ES-I3 (cell line): ENCODE measurements at regions not wholly inside any gene's neighbourhood (a gene's known extent, or its start where the extent isn't known, plus 50 kb on each side); places are given as distances from the start of the nearest gene placed in this dataset.
A peak's percentile ranks its signal among the peaks of the same experiment; 100 is the strongest.

ENCODE experiments used
- H3K36me3 ChIP-seq: 2 replicates; pipeline ENCODE4 v1.6.1; 2013; ENCODE audit warnings: mild to moderate bottlenecking, low read length, control low read depth, moderate library complexity; ENCODE audit not compliant: insufficient read depth
- H3K4me1 ChIP-seq: 2 replicates; pipeline ENCODE4 v1.6.1; 2013; ENCODE audit warnings: mild to moderate bottlenecking, control low read depth, low read length; ENCODE audit not compliant: insufficient read depth
- H3K9ac ChIP-seq: 2 replicates; pipeline ENCODE4 v1.6.1; 2013; ENCODE audit warnings: low read depth, mild to moderate bottlenecking, low read length, moderate library complexity
- H3K9me3 ChIP-seq: 2 replicates; pipeline ENCODE4 v1.6.1; 2013; ENCODE audit warnings: mild to moderate bottlenecking, low read length, moderate library complexity; ENCODE audit not compliant: control insufficient read depth, insufficient read depth

DNA sequence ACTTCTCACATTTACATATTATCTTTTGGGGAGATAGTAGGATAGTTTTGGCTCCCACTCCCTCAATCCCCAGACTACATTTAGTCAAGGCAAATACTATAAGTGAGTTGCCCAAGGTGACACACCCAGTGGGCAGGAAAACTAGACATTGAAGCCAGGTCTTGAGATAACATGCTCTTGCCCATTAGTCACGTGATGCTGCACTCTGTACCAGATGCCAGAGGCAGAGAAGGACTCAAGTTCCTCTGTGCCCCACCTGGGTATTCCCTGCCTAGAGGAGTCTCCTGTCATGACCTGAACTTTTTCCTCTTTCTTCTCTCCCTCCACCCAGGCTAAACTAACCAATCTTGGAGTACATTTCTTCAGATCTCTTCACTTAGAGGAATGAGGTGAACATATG, 484.9 kb downstream of the BUD13 start:
- Histone ChIP-seq H3K4me1 (no peaks in the 10 kb centered on the region), H3K9me3 (peaks cover 18% of the 10 kb centered on the region), H3K36me3 (no peaks in the 10 kb centered on the region; the same call in 1 of the 2 replicates), H3K9ac (no peak overlapping the region)

DNA sequence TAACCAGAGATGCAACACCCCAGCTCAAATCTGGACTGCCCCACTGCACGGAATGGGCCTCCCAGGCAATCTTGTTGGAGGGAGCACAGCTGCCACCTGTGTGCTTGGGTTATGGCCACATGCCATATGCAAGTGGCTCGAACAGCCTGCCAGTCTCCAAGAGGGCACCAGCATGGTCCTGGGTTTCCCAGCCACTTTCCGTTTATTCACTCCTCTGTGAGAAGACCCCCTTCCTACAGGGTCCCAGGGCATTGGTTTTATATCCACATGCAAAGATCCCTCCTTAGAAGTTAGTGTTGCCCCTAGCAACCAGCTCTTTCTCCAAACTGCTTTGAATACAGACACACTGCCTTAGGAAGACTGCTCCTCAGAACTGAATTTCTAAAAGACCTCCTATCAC, 487.8 kb downstream of the BUD13 start:
- Histone ChIP-seq H3K9me3 (peaks cover 6% of the 10 kb centered on the region; the same call in 1 of the 2 replicates), H3K36me3 (no peaks in the 10 kb centered on the region; the same call in 1 of the 2 replicates), H3K4me1 (no peaks in the 10 kb centered on the region), H3K9ac (no peak overlapping the region)

DNA sequence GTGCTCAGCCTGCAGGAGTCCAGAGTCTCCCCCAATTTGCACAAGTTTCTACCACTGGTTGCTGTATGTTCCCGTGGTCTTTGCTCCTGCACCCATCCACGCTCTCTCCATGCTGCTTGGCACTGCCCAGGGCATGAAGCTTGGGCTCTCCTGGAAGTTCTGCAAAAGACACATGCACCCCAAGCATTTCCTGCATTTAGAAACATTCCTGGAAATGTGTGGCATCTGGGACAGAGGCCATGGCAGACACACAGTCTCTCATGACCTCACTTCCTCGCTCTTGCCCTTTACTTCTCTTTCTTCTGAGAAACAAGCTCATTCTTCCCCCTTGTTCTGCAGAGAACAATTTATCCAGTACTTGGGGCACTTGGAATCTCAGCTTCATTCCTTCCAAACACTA, 489.5 kb downstream of the BUD13 start:
- no peaks in the 10 kb centered on the region for H3K9me3 ChIP-seq
- no peak overlapping the region for H3K9ac ChIP-seq
- H3K36me3 ChIP-seq = no peaks in the 10 kb centered on the region
- no peaks in the 10 kb centered on the region for H3K4me1 ChIP-seq

DNA sequence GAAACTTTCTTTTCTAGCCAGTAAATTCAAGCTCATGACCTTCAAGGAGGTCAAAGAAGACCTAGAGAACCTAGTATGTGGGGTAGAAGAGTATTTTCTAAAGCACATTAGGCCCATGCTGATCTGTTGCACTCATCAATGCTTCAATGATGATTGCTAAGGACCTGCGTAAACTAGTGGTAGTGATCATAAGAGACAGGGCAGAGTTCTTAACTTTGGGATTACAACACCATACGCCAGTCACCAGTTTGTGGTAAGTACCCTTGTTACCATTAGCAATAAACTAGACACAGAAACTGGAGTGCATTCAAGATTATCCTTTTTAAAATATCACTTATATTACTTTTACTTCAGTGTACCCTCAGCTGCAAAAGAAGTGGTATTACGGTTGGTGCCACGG, 490.3 kb downstream of the BUD13 start:
- Histone ChIP-seq H3K36me3 (no peaks in the 10 kb centered on the region), H3K4me1 (no peaks in the 10 kb centered on the region), H3K9me3 (no peaks in the 10 kb centered on the region), H3K9ac (no peak overlapping the region)

DNA sequence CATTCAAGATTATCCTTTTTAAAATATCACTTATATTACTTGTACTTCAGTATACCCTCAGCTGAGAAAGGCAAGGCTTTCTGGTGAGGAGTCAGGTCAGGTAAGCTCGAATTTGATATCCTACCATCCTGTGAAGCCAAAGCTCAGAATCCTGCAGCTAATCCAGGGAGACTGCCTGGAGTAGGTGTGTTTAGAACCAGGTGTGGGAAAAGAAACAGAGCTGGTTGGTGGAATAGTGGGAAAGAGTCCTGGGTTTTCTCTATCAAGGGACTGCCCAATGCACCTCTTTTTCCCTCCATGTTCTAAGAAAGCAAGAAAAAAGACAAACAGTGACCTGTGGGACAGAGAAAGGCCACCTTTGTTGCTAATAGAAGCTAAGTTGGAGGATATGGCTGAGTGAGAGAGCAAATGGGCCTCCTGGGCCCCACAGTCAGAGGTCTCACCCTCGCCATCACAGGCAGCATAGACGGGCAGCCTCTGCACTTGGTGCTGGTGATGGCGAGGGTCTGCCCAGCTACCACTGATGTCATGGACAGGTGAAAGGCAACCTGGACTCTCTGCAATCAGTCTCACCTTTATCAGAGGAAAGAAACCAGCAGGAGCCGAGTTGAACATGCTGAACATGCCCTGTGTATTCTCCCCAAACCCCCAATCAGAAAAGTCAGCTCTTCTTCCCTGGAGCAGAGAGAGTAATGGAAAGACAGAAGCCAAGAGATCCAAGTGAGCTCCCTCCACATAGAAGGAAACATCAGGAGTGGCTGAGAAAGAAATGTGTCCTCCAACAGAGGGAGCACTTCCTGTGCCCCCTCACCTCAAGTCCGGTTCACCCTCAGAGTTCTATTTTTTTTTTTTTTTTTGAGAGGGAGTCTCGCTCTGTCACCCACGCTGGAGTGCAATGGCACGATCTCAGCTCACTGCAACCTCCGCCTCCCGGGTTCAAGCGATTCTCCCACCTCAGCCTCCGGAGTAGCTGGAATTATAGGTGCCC, 491.3 kb downstream of the BUD13 start:
- H3K9me3 ChIP-seq = no peaks in the 10 kb centered on the region
- H3K4me1 ChIP-seq = no peaks in the 10 kb centered on the region
- no peak overlapping the region for H3K9ac ChIP-seq
- H3K36me3 ChIP-seq = no peaks in the 10 kb centered on the region

DNA sequence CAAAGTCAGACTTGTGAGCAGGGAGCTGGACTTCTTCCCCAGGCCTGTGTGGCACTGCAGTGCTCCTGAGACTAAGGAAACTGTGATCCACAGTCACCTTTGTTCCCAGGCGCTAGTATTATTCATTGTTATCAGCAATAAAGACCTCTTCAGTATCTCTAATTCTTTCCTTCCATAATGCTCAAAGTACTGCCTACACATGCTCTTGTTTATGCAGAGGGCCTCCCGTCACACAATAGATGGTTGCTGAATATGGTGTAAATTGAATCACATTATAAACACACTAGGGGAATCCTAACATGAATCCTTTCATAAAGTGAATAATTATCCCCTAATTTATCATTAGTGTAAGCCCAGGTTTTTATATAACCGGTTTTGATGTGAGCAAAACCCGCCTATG, 493.3 kb downstream of the BUD13 start:
- H3K9me3 ChIP-seq = no peaks in the 10 kb centered on the region
- H3K9ac ChIP-seq = no peak overlapping the region
- H3K4me1 ChIP-seq = no peaks in the 10 kb centered on the region
- H3K36me3 ChIP-seq = no peaks in the 10 kb centered on the region

DNA sequence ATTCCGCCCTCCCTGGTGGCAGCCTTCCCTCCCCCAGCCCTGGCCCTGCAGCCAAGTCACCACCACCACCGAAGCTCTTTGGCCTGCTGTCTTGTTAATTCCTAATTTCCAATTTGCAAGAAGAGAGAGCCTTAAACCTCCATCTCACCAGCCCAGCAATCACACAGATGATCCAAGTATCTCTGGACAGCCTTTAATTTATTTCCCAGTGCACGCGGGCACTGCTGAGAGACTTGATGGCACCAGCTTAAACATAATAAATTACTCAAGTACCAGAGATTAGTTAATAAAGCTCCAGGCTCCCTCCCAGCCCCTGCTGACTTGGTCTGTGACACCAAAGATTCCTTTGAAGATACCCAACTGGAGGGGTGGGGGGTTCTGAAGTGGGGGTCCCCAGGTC, 494.7 kb downstream of the BUD13 start:
- Histone ChIP-seq H3K4me1 (no peaks in the 10 kb centered on the region), H3K9ac (no peak overlapping the region), H3K9me3 (no peaks in the 10 kb centered on the region), H3K36me3 (no peaks in the 10 kb centered on the region)

DNA sequence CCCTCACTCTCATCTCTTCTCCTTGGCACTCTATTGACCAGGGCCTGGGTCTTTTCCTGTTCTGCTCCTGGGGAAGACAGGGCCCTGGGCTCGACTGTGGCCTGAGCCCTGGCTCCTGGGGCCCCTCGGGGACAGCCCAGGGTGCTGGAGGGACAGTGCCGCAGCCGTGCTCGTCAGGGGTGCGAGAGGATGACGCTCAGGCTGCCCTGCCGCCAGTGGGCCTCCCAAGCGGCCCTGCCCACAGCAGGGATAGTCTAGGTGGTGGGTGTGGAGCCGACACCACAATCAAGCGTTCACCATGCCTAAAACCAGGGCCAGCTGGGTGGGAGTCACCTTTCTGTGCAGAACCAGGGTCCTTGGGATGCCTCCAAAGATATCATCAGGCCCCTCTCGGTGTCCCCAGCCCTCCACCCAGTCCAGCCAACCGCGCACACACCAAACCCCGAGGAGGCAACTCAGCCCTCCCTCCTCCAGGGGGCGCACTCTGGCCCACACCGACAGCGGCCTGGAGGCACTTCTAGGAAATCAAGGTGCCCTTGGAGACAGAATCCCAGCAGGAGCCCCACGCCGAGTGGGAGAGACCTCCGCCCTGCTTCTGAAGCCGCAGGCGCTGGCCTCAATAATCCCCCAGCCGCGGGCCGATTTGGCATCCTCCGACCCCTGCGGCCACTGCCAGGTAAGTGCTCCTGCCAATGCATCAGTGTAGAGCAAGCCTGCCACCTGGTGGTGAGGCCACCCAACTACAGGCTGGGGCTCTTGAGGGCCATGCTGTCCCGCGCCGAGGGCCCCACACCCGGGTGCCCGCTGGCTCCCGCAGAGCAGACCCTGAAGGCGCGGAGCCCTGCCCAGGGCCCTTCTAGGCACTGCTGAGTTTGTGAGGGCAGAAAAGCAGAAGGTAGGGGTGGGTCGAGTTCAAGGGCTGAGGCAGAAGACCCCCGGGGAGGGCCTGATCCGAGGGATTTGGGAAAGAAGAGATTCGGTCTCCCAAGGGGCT, 496.4 kb downstream of the BUD13 start:
- H3K9ac ChIP-seq = peak overlapping the region; percentile 64
- H3K36me3 ChIP-seq = no peaks in the 10 kb centered on the region
- H3K4me1 ChIP-seq = no peaks in the 10 kb centered on the region
- no peaks in the 10 kb centered on the region for H3K9me3 ChIP-seq

DNA sequence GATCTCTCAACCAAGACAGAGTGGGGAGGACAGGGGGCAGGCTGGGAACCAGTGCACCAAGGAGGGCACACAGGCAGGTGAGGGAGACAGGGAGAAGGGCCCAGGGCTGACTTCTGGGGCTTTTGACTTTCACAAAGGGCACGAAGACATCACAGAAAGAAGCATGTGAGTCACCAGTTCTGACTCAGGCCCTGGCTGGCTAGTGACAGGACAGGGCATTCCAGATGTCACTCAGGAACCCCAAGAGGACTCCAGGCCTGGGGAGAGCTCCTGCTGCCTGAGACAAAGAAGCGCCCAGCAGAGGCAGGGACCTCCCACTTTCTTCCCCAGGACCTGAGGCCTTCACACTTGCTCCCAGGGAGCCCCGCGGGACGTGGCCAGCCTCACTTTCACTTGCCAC, 497.2 kb downstream of the BUD13 start:
- Histone ChIP-seq H3K4me1 (no peaks in the 10 kb centered on the region), H3K9ac (no peak overlapping the region), H3K9me3 (no peaks in the 10 kb centered on the region), H3K36me3 (no peaks in the 10 kb centered on the region)

DNA sequence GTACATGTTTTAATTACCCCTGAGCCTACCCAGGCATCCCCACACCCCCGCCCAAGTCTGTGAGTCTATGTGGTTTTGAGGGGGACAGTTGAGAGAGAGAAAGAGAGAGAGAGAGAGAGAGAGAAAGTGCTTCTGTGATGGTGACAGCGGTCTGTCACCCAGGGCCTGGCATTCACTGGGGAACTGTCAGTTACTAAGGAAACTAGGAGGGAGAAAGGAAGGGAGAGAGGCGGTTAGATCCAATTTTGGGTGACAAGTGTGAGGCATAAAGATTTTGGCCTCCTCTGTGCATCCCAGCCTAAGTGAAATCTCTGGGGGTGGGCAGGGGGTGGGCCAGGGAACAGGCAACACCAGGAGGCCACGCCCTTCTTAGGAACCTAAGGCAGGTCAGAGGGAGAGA, 498.3 kb downstream of the BUD13 start:
- no peak overlapping the region for H3K9ac ChIP-seq
- H3K36me3 ChIP-seq = no peaks in the 10 kb centered on the region
- H3K4me1 ChIP-seq = no peaks in the 10 kb centered on the region
- H3K9me3 ChIP-seq = no peaks in the 10 kb centered on the region

DNA sequence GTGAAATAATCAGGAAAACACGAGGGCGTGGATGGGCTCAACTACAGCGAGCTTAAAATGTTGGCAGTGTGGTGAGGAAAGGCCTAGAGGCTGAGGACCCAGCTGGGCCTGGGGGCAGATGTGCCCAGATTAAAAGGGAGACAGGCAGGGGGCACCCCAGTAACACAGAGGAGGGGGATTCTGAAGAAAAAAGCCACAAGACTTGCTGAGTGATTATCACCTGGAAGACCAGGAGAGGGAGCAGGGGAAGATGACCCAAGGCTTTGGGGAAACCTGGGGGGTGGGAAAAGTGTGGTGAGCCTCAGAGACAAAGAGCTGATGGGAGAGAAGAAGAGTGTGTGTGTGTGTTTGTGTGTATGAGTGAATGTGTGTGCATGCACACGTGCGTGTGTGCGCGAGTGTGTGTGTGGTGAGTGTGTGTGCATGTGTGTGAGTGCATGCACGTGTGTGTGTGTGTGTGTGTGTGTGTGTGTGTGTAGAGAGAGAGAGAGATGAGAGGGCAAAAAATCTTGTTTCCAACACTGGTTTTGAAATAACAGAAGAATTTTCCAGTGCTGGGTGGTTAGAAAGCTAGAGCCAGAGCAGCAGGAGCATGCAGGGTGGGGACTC, 500.5 kb downstream of the BUD13 start:
- no peaks in the 10 kb centered on the region for H3K36me3 ChIP-seq
- no peaks in the 10 kb centered on the region for H3K4me1 ChIP-seq
- no peak overlapping the region for H3K9ac ChIP-seq
- H3K9me3 ChIP-seq = no peaks in the 10 kb centered on the region

DNA sequence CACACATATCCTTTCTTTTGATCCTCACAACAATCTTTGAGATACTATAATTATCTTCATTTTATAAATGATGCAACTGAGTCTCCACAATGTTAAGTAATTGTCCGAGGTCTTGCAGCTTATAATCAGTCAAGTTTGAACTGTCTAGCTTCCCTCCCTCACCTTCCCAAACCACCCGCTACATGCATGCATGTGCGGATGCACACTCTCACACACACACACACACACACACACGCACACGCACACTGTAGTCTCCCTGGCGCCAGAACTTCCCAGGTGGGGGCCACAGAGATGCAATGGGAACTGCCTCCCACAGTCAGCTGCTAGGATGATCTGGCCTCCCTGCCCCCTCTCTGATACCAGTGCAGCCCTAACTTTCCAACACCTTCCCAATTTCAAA, 501.3 kb downstream of the BUD13 start:
- Histone ChIP-seq H3K36me3 (no peaks in the 10 kb centered on the region), H3K9me3 (no peaks in the 10 kb centered on the region), H3K4me1 (no peaks in the 10 kb centered on the region), H3K9ac (no peak overlapping the region)

DNA sequence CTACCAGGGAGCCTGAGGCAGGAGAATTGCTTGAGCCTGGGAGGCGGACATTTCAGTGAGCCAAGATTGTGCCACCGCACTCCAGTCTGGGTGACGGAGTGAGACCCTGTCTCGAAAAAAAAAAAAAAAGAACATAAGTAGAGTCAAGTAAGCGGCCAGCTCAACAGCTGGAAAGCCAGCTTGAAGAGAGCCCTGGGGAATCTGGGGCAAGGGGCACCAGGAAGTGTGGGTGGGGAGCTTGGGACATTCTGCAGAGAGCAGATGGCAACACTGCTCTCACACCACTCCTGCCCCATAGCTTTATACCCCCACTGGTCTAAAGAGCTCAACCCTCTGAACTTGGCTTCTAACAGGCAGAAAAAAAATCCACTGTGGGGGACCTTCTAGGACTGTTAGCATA, 505.6 kb downstream of the BUD13 start:
- H3K9me3 ChIP-seq = no peaks in the 10 kb centered on the region

DNA sequence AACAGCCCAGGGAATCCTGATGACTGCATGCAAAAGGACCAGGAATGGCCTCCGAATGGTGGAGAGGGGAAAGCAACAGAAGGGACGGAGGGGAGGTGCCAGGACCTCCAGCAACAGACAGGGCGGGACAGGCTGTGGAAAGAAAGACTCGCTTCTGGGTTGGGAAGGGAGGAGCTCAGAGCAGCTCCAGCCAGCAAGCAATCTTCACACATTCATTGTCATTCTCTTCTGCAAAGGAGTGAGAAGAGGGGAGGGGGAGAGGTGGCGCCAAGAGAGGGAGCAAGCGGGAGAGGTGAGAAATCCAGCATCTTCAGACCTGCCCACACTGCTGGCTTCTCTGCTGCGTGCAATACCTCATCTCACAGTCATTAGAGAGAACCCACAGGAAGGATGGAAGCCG, 509.0 kb downstream of the BUD13 start:
- H3K4me1 ChIP-seq = no peaks in the 10 kb centered on the region; the same call in 1 of the 2 replicates
- H3K36me3 ChIP-seq = no peaks in the 10 kb centered on the region
- H3K9ac ChIP-seq = no peak overlapping the region
- H3K9me3 ChIP-seq = no peaks in the 10 kb centered on the region

More for the DNA sequence above, 505.6 kb downstream of the BUD13 start:
- no peak overlapping the region for H3K9ac ChIP-seq
- H3K4me1 ChIP-seq = no peaks in the 10 kb centered on the region; the same call in 1 of the 2 replicates
- H3K36me3 ChIP-seq = no peaks in the 10 kb centered on the region
